Hepatocyte (in vitro differentiated cells): ENCODE measurements at regions not wholly inside any gene's neighbourhood (a gene's known extent, or its start where the extent isn't known, plus 50 kb on each side); places are given as distances from the start of the nearest gene placed in this dataset.

Source experiments
- DNase-seq: peaks from one replicate; pipeline ENCODE4 v3.0.0-alpha.2; 2016; ENCODE audit warnings: low spot score
- H2AFZ ChIP-seq: fragments of 200-600 bp; sonication (generic); 2 replicates; pipeline ENCODE4 v1.6.0; 2016; ENCODE audit warnings: antibody characterized with exemption, mild to moderate bottlenecking
- H3K27ac ChIP-seq: fragments of 200-600 bp; sonication (generic); 2 replicates; pipeline ENCODE4 v1.5.1; 2016; ENCODE audit warnings: mild to moderate bottlenecking
- H3K27me3 ChIP-seq: fragments of 200-600 bp; sonication (generic); 2 replicates; pipeline ENCODE4 v1.6.1; 2016
- H3K36me3 ChIP-seq: fragments of 200-600 bp; sonication (generic); replicated peaks from 2 replicates; pipeline ENCODE4 v1.5.1; 2016; ENCODE audit warnings: low read depth; ENCODE audit not compliant: insufficient read depth
- H3K4me1 ChIP-seq: fragments of 200-600 bp; sonication (generic); 2 replicates; pipeline ENCODE4 v1.5.1; 2016; ENCODE audit warnings: mild to moderate bottlenecking, moderate library complexity; ENCODE audit not compliant: insufficient read depth
- H3K4me2 ChIP-seq: fragments of 200-600 bp; sonication (generic); 2 replicates; pipeline ENCODE4 v1.6.0; 2016
- H3K4me3 ChIP-seq: fragments of 200-600 bp; sonication (generic); 2 replicates; pipeline ENCODE4 v1.5.1; 2016; ENCODE audit warnings: mild to moderate bottlenecking
- H3K79me2 ChIP-seq: fragments of 200-600 bp; sonication (generic); 2 replicates; pipeline ENCODE4 v1.6.0; 2017; ENCODE audit warnings: mild to moderate bottlenecking
- H3K9me2 ChIP-seq: fragments of 200-600 bp; sonication (generic); replicated peaks from 2 replicates; pipeline ENCODE4 v1.6.0; 2017; ENCODE audit warnings: mild to moderate bottlenecking; ENCODE audit not compliant: insufficient read depth
- H3K9me3 ChIP-seq: fragments of 200-600 bp; sonication (generic); 2 replicates; pipeline ENCODE4 v1.5.1; 2016; ENCODE audit warnings: low read depth, mild to moderate bottlenecking
- H4K20me1 ChIP-seq: fragments of 200-600 bp; sonication (generic); 2 replicates; pipeline ENCODE4 v1.6.0; 2016; ENCODE audit warnings: mild to moderate bottlenecking; ENCODE audit not compliant: insufficient read depth, poor library complexity, severe bottlenecking
- EZH2 ChIP-seq: fragments of 200-600 bp; sonication (generic); IDR thresholded peaks from 2 replicates; pipeline ENCODE4 v1.6.1; 2016; ENCODE audit warnings: antibody characterized with exemption, mild to moderate bottlenecking, borderline replicate concordance
- EZH2phosphoT487 ChIP-seq: fragments of 200-600 bp; sonication (generic); IDR thresholded peaks from one replicate; pipeline ENCODE4 v1.6.1; 2018; ENCODE audit warnings: antibody characterized with exemption, mild to moderate bottlenecking, low read depth, moderate library complexity; ENCODE audit not compliant: unreplicated experiment, severe bottlenecking
- WGBS: methylation state at CpG from one replicate; pipeline ENCODE4 v1.1.6; 2016; ENCODE audit warnings: low lambda C conversion rate; ENCODE audit errors: missing lambda C conversion rate; 5-methylcytosine and 5-hydroxymethylcytosine counted together
- TF ChIP-seq, protein P1 (sequence below): fragments of 200-600 bp; sonication (generic); IDR thresholded peaks from 2 replicates; pipeline ENCODE4 v1.5.1; 2016; ENCODE audit warnings: antibody characterized with exemption, mild to moderate bottlenecking; ENCODE audit not compliant: poor library complexity

DNA sequence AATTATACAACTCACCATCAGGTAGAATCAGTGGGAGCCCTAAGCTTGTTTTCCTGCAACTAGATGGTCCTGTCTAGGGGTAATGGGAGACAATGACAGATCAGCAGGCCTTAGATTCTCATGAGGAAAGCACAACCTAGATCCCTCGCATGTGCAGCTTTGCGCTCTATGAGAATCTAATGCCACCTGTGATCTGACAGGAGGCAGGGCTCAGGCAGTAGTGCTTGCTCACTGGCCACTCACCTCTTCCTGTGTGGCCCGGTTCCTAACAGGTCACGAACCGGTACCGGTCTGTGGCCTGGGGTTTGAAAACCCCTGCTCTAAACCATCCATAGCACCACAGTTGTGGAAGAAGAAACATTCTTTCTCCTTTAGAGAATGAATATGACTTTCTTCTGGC is 242.8 kb upstream of the CXCR4 start:
- WGBS, result 94% methylated on average over 6 of the region's 6 CpGs
- DNase-seq, result no peak
- H3K36me3 ChIP-seq, result no peaks in the 10 kb centered on the region

DNA sequence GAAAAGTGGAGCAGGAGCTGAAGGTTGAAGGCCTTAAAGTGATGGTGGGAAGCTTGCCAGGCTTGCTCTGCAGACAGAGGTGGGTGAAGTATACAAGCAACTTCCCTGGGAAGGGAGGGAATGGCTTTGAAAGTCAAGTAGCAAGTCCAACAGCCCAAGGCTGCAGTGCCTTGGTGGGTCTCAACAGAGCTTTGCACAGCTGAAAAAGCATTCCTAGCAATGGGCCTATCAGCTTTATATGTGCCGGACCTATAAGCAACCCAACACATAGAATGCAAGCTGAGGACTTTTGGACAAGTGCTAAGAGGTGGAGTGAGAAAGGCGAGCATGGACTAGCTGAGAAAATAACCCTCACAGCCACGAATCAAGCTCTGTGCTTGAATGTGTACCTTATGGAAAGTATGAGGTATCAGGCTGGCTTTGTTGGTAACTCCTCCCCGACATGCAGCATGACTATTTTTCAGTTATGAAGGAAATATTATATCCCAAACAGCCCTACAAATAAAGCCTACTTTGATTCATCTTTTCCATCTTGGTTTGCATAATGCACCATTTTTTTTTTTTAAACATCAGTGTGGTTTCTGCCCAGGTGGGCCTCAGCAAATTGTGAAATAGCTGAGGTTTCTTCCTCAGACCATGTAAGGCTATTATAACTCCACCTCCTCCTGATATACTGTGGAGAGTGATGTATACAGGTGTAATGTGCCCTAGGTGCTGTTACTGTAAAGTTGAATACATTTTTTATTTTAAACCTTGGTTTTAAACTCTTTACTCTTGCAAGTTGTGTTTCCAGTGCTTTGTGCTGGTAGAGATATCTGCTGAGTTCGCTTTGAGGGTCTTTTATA is 241.4 kb upstream of the CXCR4 start:
- Histone ChIP-seq H3K9me3 (no peaks in the 10 kb centered on the region), H3K4me3 (no peak overlapping the region), H3K79me2 (no peaks in the 10 kb centered on the region), H4K20me1 (no peaks in the 10 kb centered on the region), H3K9me2 (no peaks in the 10 kb centered on the region), H3K4me1 (no peaks in the 10 kb centered on the region), H2AFZ (no peak overlapping the region), H3K4me2 (no peak overlapping the region), H3K27ac (no peak overlapping the region), H3K27me3 (no peaks in the 10 kb centered on the region), H3K36me3 (no peaks in the 10 kb centered on the region)
- TF ChIP-seq, protein P1, sequence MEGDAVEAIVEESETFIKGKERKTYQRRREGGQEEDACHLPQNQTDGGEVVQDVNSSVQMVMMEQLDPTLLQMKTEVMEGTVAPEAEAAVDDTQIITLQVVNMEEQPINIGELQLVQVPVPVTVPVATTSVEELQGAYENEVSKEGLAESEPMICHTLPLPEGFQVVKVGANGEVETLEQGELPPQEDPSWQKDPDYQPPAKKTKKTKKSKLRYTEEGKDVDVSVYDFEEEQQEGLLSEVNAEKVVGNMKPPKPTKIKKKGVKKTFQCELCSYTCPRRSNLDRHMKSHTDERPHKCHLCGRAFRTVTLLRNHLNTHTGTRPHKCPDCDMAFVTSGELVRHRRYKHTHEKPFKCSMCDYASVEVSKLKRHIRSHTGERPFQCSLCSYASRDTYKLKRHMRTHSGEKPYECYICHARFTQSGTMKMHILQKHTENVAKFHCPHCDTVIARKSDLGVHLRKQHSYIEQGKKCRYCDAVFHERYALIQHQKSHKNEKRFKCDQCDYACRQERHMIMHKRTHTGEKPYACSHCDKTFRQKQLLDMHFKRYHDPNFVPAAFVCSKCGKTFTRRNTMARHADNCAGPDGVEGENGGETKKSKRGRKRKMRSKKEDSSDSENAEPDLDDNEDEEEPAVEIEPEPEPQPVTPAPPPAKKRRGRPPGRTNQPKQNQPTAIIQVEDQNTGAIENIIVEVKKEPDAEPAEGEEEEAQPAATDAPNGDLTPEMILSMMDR, result no peak
- TF ChIP-seq EZH2phosphoT487 (no peak), EZH2 (no peak)
- DNase-seq, result no peak
- WGBS, result 88% methylated on average over 5 of the region's 5 CpGs

More for the DNA sequence above, 242.8 kb upstream of the CXCR4 start:
- Histone ChIP-seq H3K4me1 (no peaks in the 10 kb centered on the region), H2AFZ (no peak overlapping the region), H4K20me1 (no peaks in the 10 kb centered on the region), H3K9me2 (no peaks in the 10 kb centered on the region), H3K4me2 (no peak overlapping the region), H3K27me3 (no peaks in the 10 kb centered on the region), H3K79me2 (no peaks in the 10 kb centered on the region), H3K4me3 (no peak overlapping the region), H3K27ac (no peak overlapping the region), H3K9me3 (no peaks in the 10 kb centered on the region)
- TF ChIP-seq EZH2, result no peak
- no peak for TF ChIP-seq EZH2phosphoT487
- TF ChIP-seq, protein P1, result no peak

DNA sequence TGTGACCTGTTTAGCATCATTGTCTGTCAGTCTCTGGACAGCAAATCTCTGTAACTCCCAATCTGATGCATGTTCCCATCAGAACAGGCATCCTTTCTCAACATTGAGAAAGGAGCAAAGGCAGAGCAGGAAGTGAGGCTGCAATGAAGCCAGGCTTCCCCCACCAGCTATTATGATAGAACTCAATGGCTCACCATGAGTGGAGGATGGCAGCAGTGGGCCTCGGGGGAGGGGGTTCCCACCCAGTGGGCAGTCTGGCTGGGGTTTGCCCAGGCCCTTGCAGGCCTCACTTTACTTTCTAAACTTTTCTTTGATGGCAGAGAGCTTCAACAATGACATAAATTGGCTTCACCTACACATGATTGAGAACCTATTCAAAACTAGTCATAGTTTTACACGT is 240.6 kb upstream of the CXCR4 start:
- DNase-seq, result no peak
- 78% methylated on average over 2 of the region's 2 CpGs for WGBS
- H3K4me2 ChIP-seq, result no peak overlapping the region
- no peak overlapping the region for H3K27ac ChIP-seq
- no peak overlapping the region for H2AFZ ChIP-seq
- no peaks in the 10 kb centered on the region for H3K4me1 ChIP-seq
- H3K27me3 ChIP-seq, result no peaks in the 10 kb centered on the region
- H3K4me3 ChIP-seq, result no peak overlapping the region
- TF ChIP-seq, protein P1, result no peak
- no peak for TF ChIP-seq EZH2
- no peak for TF ChIP-seq EZH2phosphoT487
- no peaks in the 10 kb centered on the region for H3K79me2 ChIP-seq
- H3K9me2 ChIP-seq, result no peaks in the 10 kb centered on the region
- H3K9me3 ChIP-seq, result no peaks in the 10 kb centered on the region
- H3K36me3 ChIP-seq, result no peaks in the 10 kb centered on the region
- no peaks in the 10 kb centered on the region for H4K20me1 ChIP-seq

DNA sequence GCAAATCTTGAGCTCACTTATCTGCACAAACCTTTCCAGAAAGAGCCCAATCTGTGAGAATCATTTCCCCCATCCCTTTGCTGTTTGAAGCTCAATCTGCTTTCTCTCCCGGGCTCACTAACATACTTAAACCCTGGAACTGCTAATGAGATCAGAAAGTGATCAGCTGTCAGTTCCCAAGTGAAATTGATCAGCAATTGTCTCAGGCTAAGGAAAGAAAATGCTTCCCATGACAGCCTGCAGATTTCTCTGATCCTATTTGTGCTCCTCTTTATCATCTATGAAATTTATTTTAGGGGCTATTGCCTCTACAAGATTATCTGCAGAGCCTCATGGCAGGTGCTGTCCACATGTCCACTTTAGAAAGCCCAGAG is 239.0 kb upstream of the CXCR4 start:
- TF ChIP-seq EZH2 (no peak), EZH2phosphoT487 (no peak)
- TF ChIP-seq, protein P1, result no peak
- Histone ChIP-seq H3K4me2 (no peak overlapping the region), H3K36me3 (no peaks in the 10 kb centered on the region), H3K27me3 (no peaks in the 10 kb centered on the region), H3K27ac (no peak overlapping the region), H3K9me3 (no peaks in the 10 kb centered on the region), H3K9me2 (no peaks in the 10 kb centered on the region), H3K4me3 (no peak overlapping the region), H2AFZ (no peak overlapping the region), H3K79me2 (no peaks in the 10 kb centered on the region), H4K20me1 (no peaks in the 10 kb centered on the region), H3K4me1 (no peaks in the 10 kb centered on the region)
- WGBS, result 48% methylated on average over 1 of the region's 1 CpG
- no peak for DNase-seq
